ENCODE measurements at regions not wholly inside any gene's neighbourhood (a gene's known extent, or its start where the extent isn't known, plus 50 kb on each side); places are given as distances from the start of the nearest gene placed in this dataset.
"Not testable (repeated sequence)": the region's sequence is repeated elsewhere in the genome, so short reads cannot be mapped to it uniquely, and the experiment has no call there.

GRCh38 chr6:12525276-12525675, 191.3 kb upstream of the PHACTR1 start:
- no peak for DNase-seq

- DNase-seq = no peak
These were observed 189.2 kb upstream of the PHACTR1 start for GRCh38 chr6:12527339-12527738.

GRCh38 chr6:12528136-12528535, 188.4 kb upstream of the PHACTR1 start:
- no peak for DNase-seq

GRCh38 chr6:12528581-12529363, 187.8 kb upstream of the PHACTR1 start:
- no peak for DNase-seq

- DNase-seq = no peak
These were observed 187.1 kb upstream of the PHACTR1 start for GRCh38 chr6:12529364-12530019.

GRCh38 chr6:12530345-12530744, 186.2 kb upstream of the PHACTR1 start:
- DNase-seq = no peak

- no peak for DNase-seq
These were observed 183.0 kb upstream of the PHACTR1 start for GRCh38 chr6:12533586-12533985.

GRCh38 chr6:12534069-12534853, 182.3 kb upstream of the PHACTR1 start:
- no peak for DNase-seq

- no peak for DNase-seq
These were observed 180.8 kb upstream of the PHACTR1 start for GRCh38 chr6:12535586-12536314.

GRCh38 chr6:12536416-12536815, 180.2 kb upstream of the PHACTR1 start:
- no peak for DNase-seq

- DNase-seq = no peak
These were observed 179.2 kb upstream of the PHACTR1 start for GRCh38 chr6:12537389-12537788.

- DNase-seq = no peak
These were observed 177.6 kb upstream of the PHACTR1 start for GRCh38 chr6:12538881-12539357.

- not testable (repeated sequence) for DNase-seq
These were observed 174.1 kb upstream of the PHACTR1 start for GRCh38 chr6:12542319-12543115.

- no peak for DNase-seq
These were observed 172.6 kb upstream of the PHACTR1 start for GRCh38 chr6:12543953-12544352.

GRCh38 chr6:12544821-12545565, 171.6 kb upstream of the PHACTR1 start:
- no peak for DNase-seq

GRCh38 chr6:12545619-12546409, 170.8 kb upstream of the PHACTR1 start:
- DNase-seq = no peak

- no peak for DNase-seq
These were observed 170.1 kb upstream of the PHACTR1 start for GRCh38 chr6:12546410-12547002.

- DNase-seq = no peak
These were observed 168.0 kb upstream of the PHACTR1 start for GRCh38 chr6:12548526-12548925.

- not testable (repeated sequence) for DNase-seq
These were observed 167.1 kb upstream of the PHACTR1 start for GRCh38 chr6:12549445-12549844.

- DNase-seq = not testable (repeated sequence)
These were observed 161.7 kb upstream of the PHACTR1 start for GRCh38 chr6:12554820-12555219.

Measured in hippocampal formation (tissue), 2 donors.